ENCODE measurements at regions not wholly inside any gene's neighbourhood (a gene's known extent, or its start where the extent isn't known, plus 50 kb on each side); places are given as distances from the start of the nearest gene placed in this dataset.
"Not testable (repeated sequence)": the region's sequence is repeated elsewhere in the genome, so short reads cannot be mapped to it uniquely, and the experiment has no call there.

GRCh38 chr15:81747482-81747881 is 298.3 kb downstream of the MEX3B start:
- DNase-seq (ENCODE audit: low spot score) (no peak), ATAC-seq (no peak)

DNA sequence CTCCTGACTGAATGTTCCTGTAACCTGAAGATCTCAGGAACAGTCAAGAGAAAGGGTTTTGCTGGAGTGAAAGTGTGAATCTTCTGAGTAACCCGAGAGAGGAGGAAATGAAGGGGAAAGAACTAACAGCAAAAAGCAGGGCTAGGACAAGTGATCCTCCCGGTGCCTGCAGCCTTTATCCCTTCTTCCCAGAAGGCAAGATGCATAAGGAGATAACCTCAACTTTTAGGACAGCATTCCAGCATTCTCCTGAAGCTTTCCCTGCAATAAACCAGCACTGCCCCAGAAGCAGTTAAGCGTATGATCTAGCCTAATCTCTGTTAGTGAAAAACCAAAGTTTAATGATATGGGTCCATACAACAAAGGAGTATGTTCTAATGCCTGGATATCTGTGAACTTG is 298.8 kb downstream of the MEX3B start:
- no peak for ATAC-seq

DNA sequence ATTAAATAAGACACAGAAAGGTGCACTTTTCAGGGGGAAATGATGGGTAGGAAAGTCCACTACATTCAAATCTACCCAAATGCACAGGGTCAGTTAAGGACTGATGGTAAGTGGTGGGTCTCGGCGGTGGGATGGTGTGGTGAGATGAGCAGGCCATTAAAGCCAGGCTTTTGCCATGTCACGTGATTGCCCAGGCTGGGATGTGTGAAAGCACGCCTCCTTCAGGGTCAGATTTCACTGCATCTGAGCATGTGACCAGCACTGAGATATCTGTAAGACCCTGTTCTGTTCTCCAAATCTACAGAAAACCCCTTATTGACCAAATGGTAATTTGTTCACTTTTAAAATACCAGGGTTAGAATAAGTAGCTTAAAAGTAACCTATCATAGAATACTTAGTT is 301.5 kb downstream of the MEX3B start:
- ATAC-seq (no peak), DNase-seq (ENCODE audit: low spot score) (no peak)

More for the DNA sequence above, 298.8 kb downstream of the MEX3B start:
- no peak for DNase-seq (ENCODE audit: low spot score)

DNA sequence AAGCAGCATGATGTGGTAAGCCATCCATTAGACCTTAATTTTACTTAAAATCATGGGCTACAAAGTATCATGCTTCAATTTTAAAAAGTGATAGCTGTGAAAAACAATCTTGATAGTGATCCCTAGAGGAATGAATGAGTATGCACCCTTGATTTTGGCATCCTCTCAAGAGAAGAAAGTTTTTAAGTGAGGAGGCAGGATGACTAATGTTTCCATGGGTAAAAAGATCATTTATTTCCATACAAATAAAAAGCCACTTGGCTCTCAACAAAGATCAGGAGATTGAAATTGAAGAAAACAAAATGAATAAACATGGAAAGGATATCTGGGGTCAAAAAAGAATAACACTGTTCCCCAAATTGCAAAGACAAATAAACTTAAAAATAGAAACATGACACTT is 305.4 kb downstream of the MEX3B start:
- ATAC-seq = no peak
- DNase-seq (ENCODE audit: low spot score) = no peak

DNA sequence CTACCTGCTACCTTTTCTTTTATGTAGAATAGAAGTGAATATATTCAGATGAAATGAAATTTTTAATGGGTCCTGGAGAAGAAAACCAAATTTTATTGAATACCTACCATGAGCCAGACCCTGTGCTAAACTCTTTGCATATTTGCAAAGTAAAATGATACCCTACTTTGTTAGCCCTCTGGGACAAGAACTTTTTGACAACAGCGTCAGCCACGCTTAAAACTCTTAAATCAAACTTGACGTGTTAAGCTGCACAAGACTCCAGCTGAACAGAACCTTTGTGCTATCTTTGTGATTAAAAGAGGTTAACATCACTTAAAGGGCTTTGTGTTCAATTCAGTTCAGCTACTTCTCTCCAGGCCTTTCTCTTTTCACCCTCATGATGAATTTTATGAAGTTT is 316.5 kb downstream of the MEX3B start:
- DNase-seq (ENCODE audit: low spot score) = no peak
- ATAC-seq = no peak

- ATAC-seq (no peak), DNase-seq (ENCODE audit: low spot score) (no peak)
Measured at GRCh38 chr15:81728726-81729125, 317.1 kb downstream of the MEX3B start.

DNA sequence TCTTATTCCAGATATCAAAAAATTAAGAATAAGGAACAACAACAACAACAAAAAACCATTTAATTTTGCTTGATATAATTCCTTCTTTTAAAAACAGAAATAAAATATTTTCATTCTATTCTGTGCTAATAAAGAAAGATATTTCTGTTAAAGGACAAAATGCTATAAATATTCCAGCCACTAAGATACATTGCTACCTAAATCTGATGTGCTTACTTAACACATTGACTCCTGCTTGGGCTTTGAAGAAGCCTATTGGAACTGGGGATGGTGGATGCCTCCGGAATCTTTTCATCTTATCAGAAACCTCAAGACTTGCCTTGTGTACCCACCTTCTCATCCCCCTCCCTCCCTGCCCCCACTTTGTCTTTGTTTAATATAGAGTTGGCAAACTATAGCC is 320.2 kb downstream of the MEX3B start:
- no peak for ATAC-seq
- no peak for DNase-seq (ENCODE audit: low spot score)

DNA sequence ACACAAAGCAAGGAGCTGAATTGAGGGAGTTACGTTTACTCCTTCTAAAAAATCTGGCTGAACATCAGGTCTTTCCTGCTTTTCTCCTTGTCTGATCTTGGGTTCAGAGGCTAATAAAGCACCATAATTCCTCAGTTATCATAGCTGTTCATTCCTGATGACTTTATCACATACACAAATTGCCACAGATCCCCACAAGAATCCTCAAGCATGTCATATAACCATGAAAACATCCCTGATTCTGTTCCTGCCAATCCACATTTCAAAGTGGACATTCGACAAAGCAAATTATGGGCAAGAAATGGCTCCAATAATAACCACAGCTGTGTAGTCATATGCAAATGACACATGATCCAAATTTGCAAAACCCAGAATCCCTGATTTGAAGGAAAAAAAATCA is 321.3 kb downstream of the MEX3B start:
- no peak for ATAC-seq

DNA sequence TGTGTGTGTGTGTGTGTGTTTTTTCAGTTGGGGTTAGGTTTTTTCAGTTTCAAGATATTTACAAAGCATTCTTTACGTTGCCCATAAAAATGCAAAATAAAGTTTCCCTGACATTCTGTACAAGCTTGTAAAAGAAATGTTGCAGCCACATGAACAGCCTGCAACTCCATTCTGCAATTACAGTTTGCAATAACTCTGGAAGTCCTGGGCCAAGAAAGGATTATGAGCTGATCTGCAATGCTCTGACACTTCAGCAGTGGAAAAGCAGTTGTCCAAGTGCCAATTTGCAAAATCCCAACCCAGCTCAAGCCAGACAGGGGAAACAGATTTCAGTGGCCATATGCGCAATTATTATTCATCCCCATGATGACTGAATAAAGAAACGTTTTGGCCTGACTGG is 322.1 kb downstream of the MEX3B start:
- ATAC-seq (no peak), DNase-seq (ENCODE audit: low spot score) (no peak)

More for the DNA sequence above, 321.3 kb downstream of the MEX3B start:
- no peak for DNase-seq (ENCODE audit: low spot score)

DNA sequence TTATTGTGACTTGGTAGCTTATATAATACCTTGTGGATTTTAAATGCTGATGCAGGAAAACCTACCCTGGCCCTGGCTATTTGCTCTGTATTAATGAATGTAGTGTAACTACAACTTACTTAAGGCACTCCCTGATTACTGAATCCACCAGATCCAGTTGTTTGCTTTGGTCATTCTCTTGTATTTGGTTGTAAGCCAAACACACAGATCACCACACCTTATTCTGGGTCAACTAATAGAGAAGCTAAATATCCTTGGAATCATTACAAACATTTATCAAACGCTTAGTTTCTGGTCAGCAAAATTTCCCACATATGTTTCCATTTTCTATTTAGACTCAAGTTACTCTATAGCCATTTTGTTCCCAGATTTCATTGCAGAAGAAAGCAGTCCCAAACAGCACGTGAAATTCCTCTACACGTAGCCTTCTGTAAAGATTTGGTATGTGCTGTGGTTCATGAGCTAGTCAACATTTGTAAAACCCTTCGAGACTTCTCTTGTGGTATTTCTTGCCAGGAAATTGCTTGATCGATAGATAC is 322.6 kb downstream of the MEX3B start:
- ATAC-seq = no peak
- DNase-seq (ENCODE audit: low spot score) = no peak

DNA sequence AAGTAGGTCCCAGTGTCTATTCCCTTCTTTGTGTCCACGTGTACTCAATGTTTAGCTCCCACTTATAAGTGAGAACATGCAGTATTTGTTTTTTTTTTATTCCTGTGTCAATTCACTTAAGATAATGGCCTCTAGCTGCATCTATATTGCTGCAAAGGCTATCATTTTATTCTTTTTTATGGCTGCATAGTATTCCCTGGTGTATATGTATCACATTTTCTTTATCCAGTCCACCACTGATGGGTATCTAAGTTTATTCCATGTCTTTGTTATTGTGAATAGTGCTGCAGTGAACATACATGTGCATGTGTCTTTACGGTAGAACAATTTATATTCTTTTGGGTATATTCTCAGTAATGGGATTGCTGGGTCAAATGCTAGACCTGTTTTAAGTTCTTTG is 329.4 kb downstream of the MEX3B start:
- not testable (repeated sequence) for ATAC-seq; DNase-seq (ENCODE audit: low spot score)

DNA sequence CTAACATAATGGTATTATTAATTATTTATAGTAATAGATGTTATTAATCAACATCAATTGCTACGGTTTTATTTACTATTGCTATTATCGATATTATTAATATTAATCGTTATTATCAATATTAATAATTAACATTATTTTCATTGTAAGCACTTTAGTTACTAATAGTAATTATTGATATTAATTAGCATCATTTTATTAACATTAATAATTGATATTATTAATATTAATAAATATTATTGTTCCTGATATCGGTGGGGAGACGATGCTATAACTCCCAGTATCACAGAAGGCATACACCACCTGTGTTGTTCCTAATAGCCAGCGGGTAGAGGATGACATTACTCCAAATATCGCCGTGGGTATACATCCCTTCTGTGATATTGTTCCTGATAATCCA is 335.5 kb downstream of the MEX3B start:
- no peak for ATAC-seq
- no peak for DNase-seq (ENCODE audit: low spot score)

GRCh38 chr15:81706816-81707346 is 332.9 kb upstream of the TMC3 start:
- not testable (repeated sequence) for DNase-seq (ENCODE audit: low spot score); ATAC-seq

DNA sequence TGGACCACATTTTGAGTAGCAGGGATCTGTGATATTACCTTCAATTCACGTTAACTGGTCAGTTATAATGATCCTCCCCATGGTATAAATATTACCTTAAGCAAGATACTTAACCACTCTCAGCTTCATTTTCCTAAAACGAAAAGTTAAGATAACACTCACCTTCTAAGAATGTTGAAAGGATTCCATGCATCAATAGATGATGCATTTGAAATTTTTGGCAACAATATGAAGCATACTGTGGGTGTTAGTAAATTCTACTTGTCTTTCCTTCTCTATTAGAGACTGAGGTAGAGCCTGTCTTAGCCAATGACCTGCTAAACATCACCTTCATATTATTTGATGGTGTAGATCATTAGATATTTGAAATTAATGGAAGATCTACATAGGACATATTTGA is 331.7 kb upstream of the TMC3 start:
- DNase-seq (ENCODE audit: low spot score); ATAC-seq: not testable (repeated sequence)

DNA sequence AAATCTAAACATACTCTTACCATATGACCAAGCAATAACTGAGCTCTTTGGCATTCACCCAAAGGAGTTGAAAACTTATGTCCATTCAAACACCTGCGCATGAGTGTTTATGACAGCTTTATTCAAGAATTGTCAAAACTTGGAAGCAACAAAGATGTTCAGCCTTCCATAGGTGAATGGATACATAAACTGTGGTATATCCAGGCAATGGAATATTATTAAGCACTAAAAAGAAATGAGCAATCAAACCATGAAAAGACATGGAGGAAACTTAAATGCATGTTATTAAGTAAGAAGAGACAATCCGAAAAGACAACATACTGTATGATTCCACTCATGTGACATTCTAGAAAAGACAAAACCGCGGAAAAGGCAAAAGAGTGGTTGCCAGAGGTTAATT is 312.0 kb upstream of the TMC3 start:
- no peak for ATAC-seq

GRCh38 chr15:81685237-81685636 is 311.2 kb upstream of the TMC3 start:
- DNase-seq (ENCODE audit: low spot score) (no peak), ATAC-seq (no peak)

More for the DNA sequence above, 312.0 kb upstream of the TMC3 start:
- DNase-seq (ENCODE audit: low spot score) = no peak

DNA sequence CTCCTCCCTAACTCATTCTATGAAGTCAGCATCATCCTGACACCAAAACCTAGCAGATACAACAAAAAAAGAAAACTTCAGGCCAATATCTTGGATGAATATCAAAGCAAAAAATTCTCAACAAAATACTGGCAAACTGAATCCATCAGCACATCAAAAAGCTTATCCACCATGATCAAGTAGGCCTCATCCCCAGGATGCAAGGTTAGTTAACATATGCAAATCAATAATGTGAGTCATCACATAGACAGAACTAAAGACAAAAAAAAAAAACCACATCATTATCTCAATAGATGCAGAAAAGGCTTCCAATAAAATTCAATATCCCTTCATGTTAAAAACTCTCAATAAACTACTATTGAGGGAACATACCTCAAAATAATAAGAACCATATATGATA is 306.8 kb upstream of the TMC3 start:
- ATAC-seq (no peak), DNase-seq (ENCODE audit: low spot score) (no peak)

DNA sequence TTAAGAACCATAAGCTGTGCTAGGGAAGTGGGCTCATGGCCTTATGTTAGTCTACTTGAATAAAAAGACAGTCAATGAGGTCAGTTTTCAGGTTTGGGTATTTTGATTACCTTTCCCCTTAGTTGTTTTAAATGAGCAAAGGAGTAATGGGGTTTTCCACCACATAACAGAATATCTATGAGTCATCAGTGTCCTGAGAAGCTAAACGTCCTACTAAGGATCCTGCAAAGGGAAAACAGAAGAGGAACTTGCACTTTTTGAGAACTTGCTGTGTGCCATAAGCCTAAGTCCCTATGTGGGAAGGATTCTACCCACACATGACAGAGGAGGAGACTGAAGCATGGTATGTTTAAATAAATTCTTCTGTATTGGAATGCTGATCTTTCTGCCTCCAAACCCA is 292.8 kb upstream of the TMC3 start:
- ATAC-seq = no peak
- no peak for DNase-seq (ENCODE audit: low spot score)

GRCh38 chr15:81660976-81661375 is 287.0 kb upstream of the TMC3 start:
- ATAC-seq (no peak), DNase-seq (ENCODE audit: low spot score) (no peak)

GRCh38 chr15:81653259-81653658 is 279.2 kb upstream of the TMC3 start:
- DNase-seq (ENCODE audit: low spot score) = no peak

GRCh38 chr15:81645470-81645869 is 271.5 kb upstream of the TMC3 start:
- DNase-seq (ENCODE audit: low spot score) (no peak), ATAC-seq (no peak)

More at GRCh38 chr15:81653259-81653658, 279.2 kb upstream of the TMC3 start:
- no peak for ATAC-seq

DNA sequence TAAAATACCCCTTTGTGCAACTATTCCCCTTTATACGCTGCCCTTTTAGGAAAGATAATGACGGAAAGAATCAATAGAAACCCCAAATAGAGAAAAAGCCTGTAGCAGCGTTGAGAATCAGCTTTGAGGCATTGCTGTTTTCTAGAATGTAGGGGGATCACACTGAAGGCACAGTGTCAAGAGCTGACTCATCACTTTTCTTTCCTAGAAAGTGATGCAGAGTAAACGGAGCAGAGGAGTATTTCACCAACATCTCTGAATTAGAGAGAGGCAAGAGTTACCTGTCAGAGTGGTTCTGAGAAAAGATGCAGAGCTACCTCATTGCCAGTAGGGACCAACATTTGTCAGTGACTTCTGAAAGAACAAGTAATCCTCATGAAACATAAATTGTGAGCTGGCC is 269.8 kb upstream of the TMC3 start:
- no peak for DNase-seq (ENCODE audit: low spot score)
- ATAC-seq = no peak

DNA sequence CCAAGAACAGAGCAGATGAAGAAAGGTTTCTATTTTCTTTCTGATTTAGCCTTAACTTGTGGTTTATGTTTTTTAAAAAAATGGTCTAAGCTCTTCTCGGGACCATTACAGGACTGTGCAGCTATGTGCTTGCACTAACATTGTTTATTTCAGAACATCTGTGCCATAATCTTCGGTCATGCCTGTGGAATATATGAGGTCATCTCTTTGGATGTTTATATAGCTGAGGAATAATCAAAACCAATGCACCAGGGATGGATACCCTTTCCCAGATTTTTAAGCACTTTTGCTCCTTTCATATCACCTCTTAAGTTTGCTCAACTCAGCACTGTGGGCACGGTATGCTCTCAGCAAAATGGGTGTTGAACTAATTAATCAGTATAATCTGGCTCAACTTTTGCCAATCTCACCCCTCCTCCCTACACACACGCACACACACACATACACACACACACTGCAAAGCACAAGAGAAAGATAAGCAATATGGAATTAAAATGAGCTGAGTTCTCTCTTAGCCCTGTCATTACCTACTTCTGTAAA is 268.5 kb upstream of the TMC3 start:
- DNase-seq (ENCODE audit: low spot score) (no peak), ATAC-seq (no peak)

Measured in left lobe of liver (tissue), 2 donors.